ENCODE measurements at regions not wholly inside any gene's neighbourhood (a gene's known extent, or its start where the extent isn't known, plus 50 kb on each side); places are given as distances from the start of the nearest gene placed in this dataset.
"Not testable (repeated sequence)": the region's sequence is repeated elsewhere in the genome, so short reads cannot be mapped to it uniquely, and the experiment has no call there.

- Mint-ChIP-seq H3K27ac (no peak overlapping the region), H3K36me3 (ENCODE audit: low read depth) (no peaks in the 10 kb centered on the region), H3K4me1 (ENCODE audit: low read depth) (no peaks in the 10 kb centered on the region), H3K4me3 (no peak overlapping the region), H3K9me3 (no peaks in the 10 kb centered on the region), H3K27me3 (ENCODE audit: low read depth) (no peaks in the 10 kb centered on the region)
Observed at GRCh38 chr14:30264161-30264560, 294.8 kb upstream of the G2E3 start.

GRCh38 chr14:30266290-30266689 is 292.7 kb upstream of the G2E3 start:
- Mint-ChIP-seq H3K9me3 (no peaks in the 10 kb centered on the region), H3K27me3 (ENCODE audit: low read depth) (no peaks in the 10 kb centered on the region), H3K27ac (no peak overlapping the region), H3K4me1 (ENCODE audit: low read depth) (peaks cover 2% of the 10 kb centered on the region), H3K36me3 (ENCODE audit: low read depth) (no peaks in the 10 kb centered on the region), H3K4me3 (no peak overlapping the region)

DNA sequence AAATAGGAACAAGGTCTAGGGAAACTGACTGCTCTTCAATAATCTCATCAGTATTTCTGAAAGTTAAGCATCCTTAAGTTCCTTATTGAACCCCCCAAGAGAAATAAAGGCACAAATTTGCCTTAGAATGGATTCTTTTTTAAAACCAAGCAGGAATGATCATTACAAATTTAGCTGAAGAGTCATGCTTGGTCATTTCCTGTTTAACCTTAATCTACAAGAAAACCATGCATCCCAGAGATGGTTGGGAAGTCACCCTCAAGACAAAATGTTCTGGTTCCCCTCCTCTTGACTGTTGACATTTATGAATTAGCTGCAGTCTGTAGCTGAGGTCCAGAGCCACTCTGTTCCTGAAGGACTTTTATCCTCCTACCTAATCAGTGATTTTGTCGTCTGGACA is 291.8 kb upstream of the G2E3 start:
- Mint-ChIP-seq H3K27me3 (ENCODE audit: low read depth) (no peaks in the 10 kb centered on the region), H3K27ac (no peak overlapping the region), H3K36me3 (ENCODE audit: low read depth) (no peaks in the 10 kb centered on the region), H3K4me1 (ENCODE audit: low read depth) (peaks cover 2% of the 10 kb centered on the region), H3K9me3 (no peaks in the 10 kb centered on the region), H3K4me3 (no peak overlapping the region)

DNA sequence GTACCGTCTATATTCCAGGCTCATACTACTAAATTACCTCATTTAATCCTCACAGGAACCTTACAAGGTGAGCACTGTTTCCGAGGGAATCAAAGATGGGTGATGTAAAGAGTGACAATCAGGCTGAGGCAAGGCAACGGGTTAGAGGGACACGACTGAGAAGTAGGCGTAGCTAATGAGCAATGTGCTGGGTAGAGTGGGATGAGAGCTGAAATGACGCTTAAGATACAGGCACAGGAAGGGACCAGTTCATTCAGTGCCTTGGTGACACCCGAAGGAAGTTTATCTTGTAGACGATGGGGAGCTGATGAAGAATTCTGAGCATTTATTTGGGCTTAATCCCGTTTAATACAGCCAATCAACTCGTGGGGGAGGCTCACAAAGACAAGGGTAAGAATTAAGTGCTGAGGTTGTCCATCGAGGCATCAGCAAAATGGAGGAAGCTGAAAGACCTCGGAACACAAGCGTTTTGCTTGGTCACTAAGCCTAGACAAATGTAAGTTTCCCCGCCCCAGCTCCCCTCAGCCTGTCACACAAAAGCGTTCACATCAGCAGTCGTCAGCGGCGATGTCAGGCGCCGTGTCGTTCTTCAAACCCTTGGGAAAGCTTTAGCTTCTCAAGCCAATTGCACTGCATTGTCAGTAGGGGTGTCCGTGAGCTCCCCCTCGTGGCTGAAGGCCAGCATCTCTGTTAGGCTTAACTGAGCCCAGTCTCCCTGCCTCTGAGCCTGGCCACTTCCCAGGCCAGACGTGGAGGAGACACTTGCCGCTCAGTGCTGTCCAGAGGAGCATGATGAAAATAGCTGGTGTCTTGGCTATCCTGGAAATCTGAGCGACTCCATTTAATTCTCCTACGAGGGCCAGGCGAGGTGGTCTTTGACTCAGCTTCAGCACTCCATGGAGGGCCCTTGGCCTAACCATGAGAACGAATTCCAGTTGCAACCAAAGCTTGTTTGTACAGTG is 288.5 kb upstream of the G2E3 start:
- no peak overlapping the region for H3K4me3 Mint-ChIP-seq
- no peaks in the 10 kb centered on the region for H3K27me3 Mint-ChIP-seq (ENCODE audit: low read depth)
- no peaks in the 10 kb centered on the region for H3K36me3 Mint-ChIP-seq (ENCODE audit: low read depth)
- H3K4me1 Mint-ChIP-seq (ENCODE audit: low read depth) = peaks cover 2% of the 10 kb centered on the region
- no peaks in the 10 kb centered on the region for H3K9me3 Mint-ChIP-seq
- no peak overlapping the region for H3K27ac Mint-ChIP-seq

- Mint-ChIP-seq H3K27me3 (ENCODE audit: low read depth) (no peaks in the 10 kb centered on the region), H3K4me1 (ENCODE audit: low read depth) (peaks cover 2% of the 10 kb centered on the region), H3K9me3 (no peaks in the 10 kb centered on the region), H3K27ac (no peak overlapping the region), H3K36me3 (ENCODE audit: low read depth) (no peaks in the 10 kb centered on the region), H3K4me3 (no peak overlapping the region)
Observed at GRCh38 chr14:30271811-30272323, 287.1 kb upstream of the G2E3 start.

DNA sequence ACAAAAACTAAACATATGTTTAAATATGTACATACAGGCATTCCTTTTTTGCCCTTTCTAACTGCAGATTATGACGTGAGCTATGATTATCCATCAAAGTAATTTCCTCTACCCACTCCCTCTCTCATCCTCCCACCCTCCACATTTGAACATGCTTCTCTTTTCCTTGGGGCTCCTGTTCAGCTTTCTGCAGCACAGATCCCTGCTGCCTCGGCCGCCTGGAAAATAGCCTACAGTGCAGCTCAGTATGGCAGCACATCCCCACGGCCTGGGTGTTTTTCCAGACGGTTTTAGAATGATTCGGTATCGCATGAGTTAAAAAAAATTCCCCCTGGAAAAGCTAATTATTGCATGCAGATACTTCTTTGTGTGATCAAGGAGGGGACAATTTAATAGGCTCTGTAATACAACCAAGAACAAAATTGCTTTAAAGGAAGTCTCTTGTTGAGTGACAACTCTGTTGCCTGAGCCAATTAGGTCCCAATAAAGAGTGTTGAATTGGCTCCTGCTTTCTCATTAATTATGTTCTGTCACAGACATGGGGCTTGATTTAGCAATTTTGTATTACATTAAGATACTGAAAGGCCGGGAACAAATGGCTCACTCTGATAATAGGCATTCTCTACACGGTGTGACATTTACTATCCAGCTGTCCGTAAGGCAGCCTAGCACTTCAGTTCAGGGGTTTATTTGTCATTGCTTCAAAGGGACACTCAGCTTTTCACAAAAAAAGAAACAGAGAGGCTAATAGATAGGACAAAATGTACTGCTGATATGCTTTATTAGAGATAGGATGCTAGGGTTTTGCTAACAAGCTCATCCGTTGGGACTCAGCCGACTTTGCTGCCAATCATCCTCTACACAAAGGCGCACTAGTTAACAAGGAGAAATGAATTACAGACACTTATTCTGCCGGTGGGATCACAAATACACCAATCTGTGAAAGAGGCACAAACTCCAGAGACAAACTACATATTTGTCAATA is 285.8 kb upstream of the G2E3 start:
- H3K27me3 Mint-ChIP-seq (ENCODE audit: low read depth) = no peaks in the 10 kb centered on the region
- peaks cover 2% of the 10 kb centered on the region for H3K4me1 Mint-ChIP-seq (ENCODE audit: low read depth)
- no peaks in the 10 kb centered on the region for H3K36me3 Mint-ChIP-seq (ENCODE audit: low read depth)
- no peak overlapping the region for H3K27ac Mint-ChIP-seq
- H3K9me3 Mint-ChIP-seq = peaks cover 3% of the 10 kb centered on the region
- H3K4me3 Mint-ChIP-seq = no peak overlapping the region

DNA sequence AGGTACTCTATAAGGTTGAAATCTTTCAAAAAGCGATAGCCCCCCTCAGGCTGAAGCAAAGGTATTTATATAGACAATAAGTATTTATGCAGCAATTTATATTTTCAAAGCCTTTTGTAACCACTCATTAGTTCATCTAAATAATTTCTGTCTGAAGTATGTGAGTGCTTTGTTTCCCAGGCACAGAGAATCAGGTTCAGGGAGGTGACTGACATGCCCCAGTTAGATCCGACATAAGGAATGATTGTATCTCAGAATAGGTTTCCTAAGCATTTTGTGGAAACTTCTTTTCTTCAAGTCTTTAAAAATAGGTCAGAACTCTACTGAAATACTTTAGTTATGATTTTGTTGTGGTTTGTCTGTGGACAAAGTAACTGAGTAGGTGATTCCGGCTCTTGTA is 283.4 kb upstream of the G2E3 start:
- Mint-ChIP-seq H3K27me3 (ENCODE audit: low read depth) (no peaks in the 10 kb centered on the region), H3K4me1 (ENCODE audit: low read depth) (no peaks in the 10 kb centered on the region), H3K4me3 (no peak overlapping the region), H3K36me3 (ENCODE audit: low read depth) (no peaks in the 10 kb centered on the region), H3K27ac (no peak overlapping the region), H3K9me3 (peaks cover 3% of the 10 kb centered on the region)

- H3K27me3 Mint-ChIP-seq (ENCODE audit: low read depth) = no peaks in the 10 kb centered on the region
- no peak overlapping the region for H3K27ac Mint-ChIP-seq
- H3K36me3 Mint-ChIP-seq (ENCODE audit: low read depth) = no peaks in the 10 kb centered on the region
- H3K9me3 Mint-ChIP-seq = peaks cover 3% of the 10 kb centered on the region
- H3K4me1 Mint-ChIP-seq (ENCODE audit: low read depth) = no peaks in the 10 kb centered on the region
- H3K4me3 Mint-ChIP-seq = no peak overlapping the region
Observed at GRCh38 chr14:30277268-30277667, 281.7 kb upstream of the G2E3 start.

GRCh38 chr14:30278856-30279255 is 280.1 kb upstream of the G2E3 start:
- H3K4me3 Mint-ChIP-seq; H3K36me3 Mint-ChIP-seq (ENCODE audit: low read depth); H3K4me1 Mint-ChIP-seq (ENCODE audit: low read depth); H3K9me3 Mint-ChIP-seq; H3K27me3 Mint-ChIP-seq (ENCODE audit: low read depth); H3K27ac Mint-ChIP-seq: not testable (repeated sequence)

DNA sequence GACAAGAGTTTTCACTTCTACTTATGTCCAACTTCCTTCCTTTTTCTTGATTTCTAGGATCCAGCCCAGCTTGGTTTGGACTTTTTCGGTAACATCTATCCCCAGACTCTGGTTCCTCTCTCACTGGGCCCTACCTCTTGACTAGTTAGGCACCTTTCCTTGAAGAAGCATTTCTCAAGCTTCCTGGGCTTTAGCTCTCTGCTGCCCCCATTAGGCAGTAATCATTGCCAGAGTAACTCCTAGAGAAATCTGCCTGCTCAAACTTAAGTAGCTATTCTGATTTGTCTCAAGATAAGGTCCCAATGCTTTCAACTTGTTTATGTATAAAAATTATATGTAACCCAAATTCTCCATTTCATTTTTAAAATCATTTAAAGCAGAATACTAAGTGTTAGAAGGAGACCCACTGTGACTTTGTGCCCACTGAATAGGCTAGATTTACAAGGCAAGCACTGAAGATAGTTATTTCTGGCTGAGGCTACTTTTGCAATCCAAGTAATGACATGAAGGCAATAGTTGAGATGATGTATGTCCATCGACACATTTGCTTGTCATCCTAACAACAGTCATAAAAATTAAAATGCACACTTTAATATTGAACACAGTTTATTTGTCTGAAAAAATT is 275.0 kb upstream of the G2E3 start:
- Mint-ChIP-seq H3K4me1 (ENCODE audit: low read depth) (no peaks in the 10 kb centered on the region), H3K9me3 (no peaks in the 10 kb centered on the region), H3K36me3 (ENCODE audit: low read depth) (no peaks in the 10 kb centered on the region), H3K27me3 (ENCODE audit: low read depth) (no peaks in the 10 kb centered on the region), H3K4me3 (no peak overlapping the region), H3K27ac (no peak overlapping the region)

GRCh38 chr14:30284808-30285207 is 274.1 kb upstream of the G2E3 start:
- no peaks in the 10 kb centered on the region for H3K36me3 Mint-ChIP-seq (ENCODE audit: low read depth)
- no peak overlapping the region for H3K4me3 Mint-ChIP-seq
- H3K27me3 Mint-ChIP-seq (ENCODE audit: low read depth) = no peaks in the 10 kb centered on the region

GRCh38 chr14:30287579-30288445 is 271.1 kb upstream of the G2E3 start:
- Mint-ChIP-seq H3K27ac (no peak overlapping the region), H3K9me3 (no peaks in the 10 kb centered on the region), H3K36me3 (ENCODE audit: low read depth) (no peaks in the 10 kb centered on the region), H3K4me1 (ENCODE audit: low read depth) (no peaks in the 10 kb centered on the region), H3K27me3 (ENCODE audit: low read depth) (no peaks in the 10 kb centered on the region), H3K4me3 (no peak overlapping the region)

More at GRCh38 chr14:30284808-30285207, 274.1 kb upstream of the G2E3 start:
- no peak overlapping the region for H3K27ac Mint-ChIP-seq
- no peaks in the 10 kb centered on the region for H3K9me3 Mint-ChIP-seq
- H3K4me1 Mint-ChIP-seq (ENCODE audit: low read depth) = no peaks in the 10 kb centered on the region

DNA sequence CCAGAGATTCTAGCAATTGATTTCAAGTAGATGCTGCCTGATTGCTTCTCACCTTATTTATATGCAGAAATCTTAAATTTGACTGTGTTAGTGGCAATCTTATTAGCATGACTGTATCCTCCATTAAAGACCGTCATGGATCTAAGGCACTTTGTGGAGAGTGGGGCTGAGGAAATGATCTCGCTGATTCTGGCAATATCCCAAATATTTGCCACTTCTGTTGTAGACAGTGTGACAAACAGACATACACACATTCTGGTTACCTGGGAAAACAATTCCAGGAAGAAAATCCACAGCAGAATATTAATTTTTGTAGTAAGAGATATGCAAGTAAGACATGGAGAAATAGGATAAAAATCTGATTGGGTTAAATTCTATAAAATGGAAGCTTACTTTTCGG is 269.0 kb upstream of the G2E3 start:
- Mint-ChIP-seq H3K9me3 (no peaks in the 10 kb centered on the region), H3K4me1 (ENCODE audit: low read depth) (no peaks in the 10 kb centered on the region), H3K4me3 (no peak overlapping the region), H3K27ac (no peak overlapping the region), H3K27me3 (ENCODE audit: low read depth) (no peaks in the 10 kb centered on the region), H3K36me3 (ENCODE audit: low read depth) (no peaks in the 10 kb centered on the region)
